CD4-positive, alpha-beta memory T cell (primary cell): ENCODE measurements at regions not wholly inside any gene's neighbourhood (a gene's known extent, or its start where the extent isn't known, plus 50 kb on each side); places are given as distances from the start of the nearest gene placed in this dataset.

ENCODE experiments used
- CTCF ChIA-PET: fragments of 350-600 bp; sonication (Branson Sonifier 250); formaldehyde crosslinking; loops from one replicate; lab custom pipeline; 2021; ENCODE audit warnings: inconsistent platforms; ENCODE audit not compliant: partially characterized antibody; lab: Charles Lee
- POLR2A ChIA-PET: fragments of 350-600 bp; sonication (Branson Sonifier 250); formaldehyde crosslinking; loops from one replicate; lab custom pipeline; 2021; ENCODE audit not compliant: partially characterized antibody; lab: Charles Lee
- DNase-seq, 5 donors: peaks; one replicate each; pipeline versions ENCODE4 v3.0.0 to v3.0.0-alpha.2; 2020 to 2022; ENCODE audit warnings: mixed read lengths in 1 of 5
- H3K27ac ChIP-seq: one replicate; pipeline ENCODE4 v1.7.0; 2013; ENCODE audit warnings: low read depth, low read length
- H3K27me3 ChIP-seq: 2 replicates; pipeline ENCODE4 v1.7.0; 2013; ENCODE audit warnings: mild to moderate bottlenecking, low read length, moderate library complexity; ENCODE audit not compliant: insufficient read depth
- H3K36me3 ChIP-seq: 2 replicates; pipeline ENCODE4 v1.7.0; 2013; ENCODE audit warnings: mild to moderate bottlenecking, low read length, moderate library complexity; ENCODE audit not compliant: insufficient read depth
- H3K4me1 ChIP-seq: 2 replicates; pipeline ENCODE4 v1.7.0; 2013; ENCODE audit warnings: mild to moderate bottlenecking, low read length, moderate library complexity; ENCODE audit not compliant: insufficient read depth
- H3K4me3 ChIP-seq, 2 donors: one replicate each; pipeline ENCODE4 v1.7.0; 2013; ENCODE audit warnings: low read length in 2 of 2, mild to moderate bottlenecking in 1 of 2
- H3K9me3 ChIP-seq, 2 donors: one replicate each; pipeline ENCODE4 v1.7.0; 2013; ENCODE audit warnings: low read length in 2 of 2, control low read depth in 1 of 2; ENCODE audit not compliant: control insufficient read depth in 1 of 2
- H3K27ac Mint-ChIP-seq, 7 donors: one replicate each; pipeline ENCODE4 v1.8.0; 2020 to 2021; ENCODE audit warnings: mixed read lengths in 7 of 7, mild to moderate bottlenecking in 6 of 7, inconsistent platforms in 3 of 7, moderate library complexity in 3 of 7
- H3K27me3 Mint-ChIP-seq, 2 donors: one replicate each; pipeline ENCODE4 v1.8.0; 2020 to 2021; ENCODE audit warnings: mixed read lengths in 2 of 2
- H3K36me3 Mint-ChIP-seq, 2 donors: one replicate each; pipeline ENCODE4 v1.8.0; 2020 to 2021; ENCODE audit warnings: mixed read lengths in 2 of 2, inconsistent platforms in 1 of 2, mild to moderate bottlenecking in 1 of 2
- H3K4me1 Mint-ChIP-seq, 4 donors: one replicate each; pipeline ENCODE4 v1.8.0; 2020 to 2021; ENCODE audit warnings: mixed read lengths in 4 of 4, mild to moderate bottlenecking in 1 of 4
- H3K4me3 Mint-ChIP-seq, 8 donors: one replicate each; pipeline ENCODE4 v1.8.0; 2020 to 2021; ENCODE audit warnings: mixed read lengths in 8 of 8, mild to moderate bottlenecking in 7 of 8, moderate library complexity in 6 of 8, inconsistent platforms in 3 of 8
- H3K9me3 Mint-ChIP-seq, 8 donors: one replicate each; pipeline ENCODE4 v1.8.0; 2020 to 2021; ENCODE audit warnings: mixed read lengths in 8 of 8, mild to moderate bottlenecking in 5 of 8, inconsistent platforms in 3 of 8, moderate library complexity in 1 of 8
- intact Hi-C: fragments of 100-400 bp; cut with micrococcal nuclease; formaldehyde crosslinking; loops from one replicate; pipeline ENCODE4 v1.15.1; 2023

DNA sequence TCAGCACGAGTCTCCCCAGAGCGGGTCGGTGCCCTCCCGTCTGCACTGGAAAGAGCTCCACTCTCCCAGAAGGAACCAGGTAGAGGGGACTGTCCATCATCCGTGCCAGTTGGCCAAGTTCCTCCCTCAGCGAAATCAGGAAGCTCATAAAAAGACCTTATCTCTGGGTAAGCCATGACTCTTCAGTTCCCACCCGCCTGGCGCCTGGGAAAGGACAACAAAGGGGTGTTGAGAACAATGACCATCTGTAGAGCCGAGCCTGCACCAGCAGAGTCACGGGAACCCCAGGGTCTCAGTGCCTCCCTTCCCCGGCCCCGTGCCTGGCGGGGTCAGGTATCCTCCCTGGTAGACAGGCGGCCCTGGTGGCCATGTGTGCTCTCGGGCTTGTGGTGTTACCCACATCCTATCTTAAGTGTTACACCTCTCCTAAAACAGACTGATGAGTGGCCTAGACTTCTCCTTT is 190.7 kb downstream of the AXIN2 start:
- Histone ChIP-seq H3K27ac (no peak overlapping the region), H3K4me3 (no peak overlapping the region), H3K36me3 (no peaks in the 10 kb centered on the region), H3K9me3 (no peaks in the 10 kb centered on the region), H3K27me3 (no peaks in the 10 kb centered on the region), H3K4me1 (no peaks in the 10 kb centered on the region)
- H3K9me3 Mint-ChIP-seq = peaks cover 0 to 3% (median 0%) of the 10 kb centered on the region in 8 donors
- peaks cover 14 to 18% of the 10 kb centered on the region in 2 donors for H3K27me3 Mint-ChIP-seq
- no peak overlapping the region for H3K4me3 Mint-ChIP-seq
- intact Hi-C loops = no loop called here
- H3K27ac Mint-ChIP-seq = no peak overlapping the region
- CTCF ChIA-PET = no interaction called here
- POLR2A ChIA-PET = no interaction called here
- no peaks in the 10 kb centered on the region for H3K36me3 Mint-ChIP-seq
- H3K4me1 Mint-ChIP-seq = peaks cover 2 to 8% (median 3%) of the 10 kb centered on the region in 4 donors
- no peak for DNase-seq

DNA sequence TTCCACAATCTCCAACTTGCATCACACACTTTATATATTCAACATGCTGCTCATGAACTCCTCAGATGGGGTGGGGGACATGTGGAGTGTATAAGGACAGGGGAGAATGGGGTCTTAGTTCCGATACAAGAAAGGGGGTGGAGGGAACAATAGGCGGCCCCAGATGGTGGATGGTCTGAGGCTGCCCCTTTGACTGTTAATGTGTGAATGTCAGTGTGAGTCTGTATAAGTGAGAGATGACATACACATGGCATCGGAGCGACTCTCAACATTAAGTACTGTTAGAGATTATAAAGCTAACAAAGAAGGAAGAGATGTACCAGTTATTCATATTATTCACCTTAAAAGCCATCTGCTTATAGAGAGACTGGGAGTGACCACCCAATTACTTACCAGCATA is 193.1 kb downstream of the AXIN2 start:
- H3K9me3 ChIP-seq = no peaks in the 10 kb centered on the region
- Mint-ChIP-seq H3K4me3 (no peak overlapping the region), H3K27ac (no peak overlapping the region), H3K9me3 (peaks cover 0 to 3% (median 0%) of the 10 kb centered on the region in 8 donors), H3K4me1 (peaks cover 2 to 8% (median 3%) of the 10 kb centered on the region in 4 donors), H3K27me3 (peaks cover 10 to 12% of the 10 kb centered on the region in 2 donors), H3K36me3 (no peaks in the 10 kb centered on the region)
- POLR2A ChIA-PET = no interaction called here
- H3K36me3 ChIP-seq = no peaks in the 10 kb centered on the region
- CTCF ChIA-PET = no interaction called here
- H3K27me3 ChIP-seq = no peaks in the 10 kb centered on the region
- H3K4me3 ChIP-seq = no peak overlapping the region
- DNase-seq = no peak
- H3K27ac ChIP-seq = no peak overlapping the region
- H3K4me1 ChIP-seq = no peaks in the 10 kb centered on the region
- intact Hi-C loops = no loop called here

DNA sequence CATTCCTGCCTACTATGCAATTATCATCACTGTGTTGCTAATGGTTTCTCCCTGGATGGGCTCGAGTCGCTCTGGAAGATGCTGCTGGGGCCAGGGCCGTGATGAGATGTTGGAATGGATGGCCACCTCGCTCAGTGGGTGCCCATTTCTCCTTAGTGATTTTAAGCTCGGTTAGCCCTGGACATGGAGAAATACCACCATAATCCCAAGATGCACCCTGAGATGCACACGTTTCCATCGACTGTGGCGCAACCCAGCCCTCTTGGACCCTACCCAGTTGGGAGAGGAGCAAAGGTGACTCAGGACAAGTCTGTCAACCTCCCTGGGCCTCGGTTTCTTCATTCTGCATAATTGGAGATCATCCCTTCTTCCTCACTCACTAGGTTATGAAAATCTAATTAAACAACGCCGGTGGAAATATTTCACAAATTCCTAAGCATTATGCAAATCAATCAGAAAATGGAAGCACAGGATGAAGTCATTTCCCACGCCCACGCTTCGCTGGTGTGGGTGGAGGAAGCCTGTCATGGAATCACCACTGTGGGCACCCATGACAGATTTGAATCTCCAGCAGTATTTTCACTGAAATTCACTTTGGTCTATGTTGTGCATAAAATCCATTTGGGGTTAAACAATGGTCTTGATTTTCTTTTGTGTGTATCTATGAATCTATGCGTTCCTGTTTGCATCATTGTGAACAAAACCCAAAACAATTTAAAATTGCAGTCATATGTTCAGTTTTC is 195.2 kb downstream of the AXIN2 start:
- Mint-ChIP-seq H3K4me3 (no peak overlapping the region), H3K9me3 (peaks cover 0 to 3% (median 0%) of the 10 kb centered on the region in 8 donors), H3K4me1 (peaks cover 2 to 5% (median 3%) of the 10 kb centered on the region in 4 donors), H3K27ac (no peak overlapping the region), H3K36me3 (no peaks in the 10 kb centered on the region), H3K27me3 (peaks cover 7% of the 10 kb centered on the region in 2 donors)
- ChIA-PET POLR2A (no interaction called here), CTCF (no interaction called here)
- intact Hi-C loops = no loop called here
- Histone ChIP-seq H3K27me3 (no peaks in the 10 kb centered on the region), H3K36me3 (no peaks in the 10 kb centered on the region), H3K27ac (no peak overlapping the region), H3K4me1 (no peaks in the 10 kb centered on the region), H3K4me3 (no peak overlapping the region), H3K9me3 (no peaks in the 10 kb centered on the region)
- DNase-seq = no peak

DNA sequence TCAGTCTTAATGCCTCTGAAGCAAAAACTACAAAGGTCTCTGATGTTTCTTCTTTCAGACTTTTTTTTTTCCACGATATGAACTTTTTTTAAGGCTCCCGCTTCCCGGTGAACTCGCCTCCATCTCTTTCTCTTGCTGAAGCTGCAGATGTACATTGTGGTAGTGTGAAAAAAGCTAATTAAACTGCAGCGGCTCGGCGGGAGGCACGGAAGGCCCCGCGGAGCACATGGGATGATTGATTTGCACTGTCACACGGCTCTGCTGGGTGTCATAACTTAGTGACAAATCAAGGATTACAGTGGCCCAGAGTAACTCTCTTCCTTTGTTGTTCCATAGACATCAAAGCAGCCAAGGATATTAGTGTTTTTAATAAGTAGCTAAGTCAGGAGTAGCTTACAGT is 196.3 kb downstream of the AXIN2 start:
- intact Hi-C loops = no loop called here
- Histone ChIP-seq H3K4me1 (no peaks in the 10 kb centered on the region), H3K4me3 (no peak overlapping the region), H3K27me3 (no peaks in the 10 kb centered on the region), H3K27ac (no peak overlapping the region), H3K9me3 (no peaks in the 10 kb centered on the region), H3K36me3 (no peaks in the 10 kb centered on the region)
- Mint-ChIP-seq H3K9me3 (peaks cover 0 to 3% (median 0%) of the 10 kb centered on the region in 8 donors), H3K36me3 (no peaks in the 10 kb centered on the region), H3K4me3 (no peak overlapping the region), H3K27me3 (peaks cover 2 to 5% of the 10 kb centered on the region in 2 donors), H3K27ac (no peak overlapping the region), H3K4me1 (peaks cover 0 to 4% (median under 1%) of the 10 kb centered on the region in 4 donors)
- ChIA-PET POLR2A (interaction anchor here (0.6 kb wide), 1 partner anchor 242 kb away, joined by 3 read pairs; no protein-coding TSS in a partner anchor), CTCF (interaction anchor here (1.2 kb wide), 1 partner anchor 77 kb away, joined by 3 read pairs; no protein-coding TSS in a partner anchor)
- DNase-seq = no peak

DNA sequence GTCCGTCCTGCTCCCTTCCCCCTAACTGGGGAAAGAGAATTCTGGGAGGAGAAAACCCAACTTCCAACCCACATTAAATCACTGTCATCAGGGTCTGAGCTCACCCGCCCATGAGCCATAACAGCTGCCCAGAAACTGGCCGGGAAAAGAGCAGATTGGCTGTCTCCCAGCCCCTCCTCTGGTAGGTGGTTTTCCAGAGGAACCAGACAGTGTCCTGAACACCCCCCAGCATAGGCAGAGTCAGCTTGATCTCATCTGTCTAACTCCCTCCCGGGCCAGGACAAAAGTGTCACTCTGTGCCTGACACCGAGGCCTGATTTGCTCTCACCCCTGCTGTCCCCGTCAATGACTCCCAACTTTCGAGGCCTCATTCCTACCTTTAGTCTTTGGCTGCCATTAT is 197.0 kb downstream of the AXIN2 start:
- intact Hi-C loops = no loop called here

DNA sequence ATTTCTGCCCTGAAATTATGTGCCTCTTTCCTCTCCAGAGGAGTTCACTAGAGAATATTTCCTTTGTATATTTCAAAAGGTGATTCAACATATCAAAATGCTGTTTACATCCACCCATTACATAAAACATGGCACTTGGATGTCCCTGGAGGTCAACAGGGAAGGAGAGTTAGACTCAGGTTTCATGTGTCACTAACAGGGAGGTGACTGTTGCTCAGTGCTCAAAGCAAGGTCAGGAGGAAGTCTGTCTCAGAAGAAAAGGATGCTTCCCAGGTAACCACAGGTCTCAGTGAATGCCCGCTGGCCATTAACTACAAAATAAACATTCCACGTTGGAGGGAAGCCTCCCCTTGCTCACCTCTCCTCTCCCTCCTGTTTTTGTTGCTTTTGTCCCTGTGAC is 198.6 kb downstream of the AXIN2 start:
- H3K4me3 Mint-ChIP-seq = no peak overlapping the region

More for the DNA sequence above, 197.0 kb downstream of the AXIN2 start:
- H3K36me3 ChIP-seq = no peaks in the 10 kb centered on the region
- POLR2A ChIA-PET = no interaction called here
- Mint-ChIP-seq H3K4me3 (no peak overlapping the region), H3K27me3 (peaks cover 2 to 6% of the 10 kb centered on the region in 2 donors), H3K4me1 (peaks cover 0 to 4% (median under 1%) of the 10 kb centered on the region in 4 donors), H3K27ac (no peak overlapping the region), H3K9me3 (peaks cover 0 to 3% (median 0%) of the 10 kb centered on the region in 8 donors), H3K36me3 (no peaks in the 10 kb centered on the region)
- H3K27ac ChIP-seq = no peak overlapping the region
- DNase-seq = no peak
- H3K27me3 ChIP-seq = no peaks in the 10 kb centered on the region
- no peaks in the 10 kb centered on the region for H3K4me1 ChIP-seq
- CTCF ChIA-PET = no interaction called here
- no peaks in the 10 kb centered on the region for H3K9me3 ChIP-seq
- no peak overlapping the region for H3K4me3 ChIP-seq

DNA sequence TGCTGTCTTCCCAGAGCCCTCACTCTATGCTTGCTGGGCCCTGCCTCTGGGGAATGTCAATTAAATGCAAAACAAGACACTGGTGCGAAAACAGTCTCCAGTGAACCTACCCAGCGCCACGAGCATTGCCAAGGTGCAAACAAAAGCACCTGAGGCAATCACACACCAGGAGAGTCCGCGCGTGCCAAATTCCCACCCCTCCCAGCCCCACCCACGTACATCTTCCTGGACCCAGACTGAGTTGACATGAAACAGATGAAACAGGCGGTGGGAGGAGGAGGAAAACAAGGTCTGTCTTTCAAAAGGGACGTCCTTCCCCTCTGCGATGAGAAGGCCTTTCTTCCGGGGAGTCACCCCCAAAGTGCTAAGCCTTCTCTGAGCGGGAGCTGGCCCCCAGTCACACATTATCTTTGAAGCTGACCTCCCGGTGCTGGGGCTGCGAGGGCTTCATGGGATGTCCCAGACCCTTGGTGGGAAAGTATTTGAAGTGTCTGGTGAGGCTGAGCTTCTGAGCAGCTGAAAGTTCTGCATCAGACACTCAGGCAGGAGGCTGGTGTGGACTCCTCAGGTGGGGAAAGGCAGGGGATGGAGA is 200.4 kb downstream of the AXIN2 start:
- no peaks in the 10 kb centered on the region for H3K4me1 ChIP-seq
- Mint-ChIP-seq H3K27me3 (peaks cover 0 to 4% of the 10 kb centered on the region in 2 donors), H3K27ac (no peak overlapping the region), H3K4me3 (no peak overlapping the region), H3K4me1 (peaks cover 0 to 4% (median under 1%) of the 10 kb centered on the region in 4 donors), H3K9me3 (peaks cover 0 to 3% (median 0%) of the 10 kb centered on the region in 8 donors), H3K36me3 (no peaks in the 10 kb centered on the region)
- intact Hi-C loops = no loop called here
- ChIA-PET POLR2A (no interaction called here), CTCF (no interaction called here)
- H3K4me3 ChIP-seq = no peak overlapping the region
- no peaks in the 10 kb centered on the region for H3K27me3 ChIP-seq
- DNase-seq = no peak
- no peaks in the 10 kb centered on the region for H3K9me3 ChIP-seq
- H3K36me3 ChIP-seq = no peaks in the 10 kb centered on the region
- no peak overlapping the region for H3K27ac ChIP-seq

More for the DNA sequence above, 198.6 kb downstream of the AXIN2 start:
- Histone ChIP-seq H3K4me3 (no peak overlapping the region), H3K4me1 (no peaks in the 10 kb centered on the region), H3K27ac (no peak overlapping the region), H3K9me3 (no peaks in the 10 kb centered on the region), H3K36me3 (no peaks in the 10 kb centered on the region), H3K27me3 (no peaks in the 10 kb centered on the region)
- Mint-ChIP-seq H3K9me3 (peaks cover 0 to 3% (median 0%) of the 10 kb centered on the region in 8 donors), H3K27ac (no peak overlapping the region), H3K36me3 (no peaks in the 10 kb centered on the region), H3K27me3 (peaks cover 2 to 6% of the 10 kb centered on the region in 2 donors), H3K4me1 (peaks cover 0 to 8% (median 2%) of the 10 kb centered on the region in 4 donors)
- intact Hi-C loops = no loop called here
- POLR2A ChIA-PET = no interaction called here
- CTCF ChIA-PET = no interaction called here
- DNase-seq = no peak
